Smooth muscle cell (in vitro differentiated cells): ENCODE measurements at regions not wholly inside any gene's neighbourhood (a gene's known extent, or its start where the extent isn't known, plus 50 kb on each side); places are given as distances from the start of the nearest gene placed in this dataset.

Source experiments
- DNase-seq: peaks from one replicate; lab custom pipeline; 2025; ENCODE audit not compliant: unreplicated experiment; lab: John Stamatoyannopoulos, UW
- H2AFZ ChIP-seq: fragments of 200-600 bp; sonication (generic); 2 replicates; pipeline ENCODE4 v1.6.0; 2016; ENCODE audit warnings: antibody characterized with exemption, low read depth, mild to moderate bottlenecking
- H3F3A ChIP-seq: fragments of 200-600 bp; sonication (generic); 2 replicates; pipeline ENCODE4 v1.6.0; 2017; ENCODE audit warnings: antibody characterized with exemption, low read depth
- H3K27ac ChIP-seq: fragments of 200-600 bp; sonication (generic); 2 replicates; pipeline ENCODE4 v1.5.1; 2016; ENCODE audit warnings: low read depth, mild to moderate bottlenecking
- H3K27me3 ChIP-seq: fragments of 200-600 bp; sonication (generic); 2 replicates; pipeline ENCODE4 v1.6.1; 2016; ENCODE audit warnings: low read depth, mild to moderate bottlenecking
- H3K36me3 ChIP-seq: fragments of 200-600 bp; sonication (generic); 2 replicates; pipeline ENCODE4 v1.5.1; 2016; ENCODE audit warnings: low read depth
- H3K4me1 ChIP-seq: fragments of 200-600 bp; sonication (generic); 2 replicates; pipeline ENCODE4 v1.5.1; 2016; ENCODE audit warnings: low read depth
- H3K4me2 ChIP-seq: fragments of 200-600 bp; sonication (generic); 2 replicates; pipeline ENCODE4 v1.6.0; 2016; ENCODE audit warnings: mild to moderate bottlenecking
- H3K4me3 ChIP-seq: fragments of 200-600 bp; sonication (generic); 2 replicates; pipeline ENCODE4 v1.5.1; 2016; ENCODE audit warnings: mild to moderate bottlenecking
- H3K79me2 ChIP-seq: fragments of 200-600 bp; sonication (generic); 2 replicates; pipeline ENCODE4 v1.6.0; 2016; ENCODE audit warnings: low read depth, mild to moderate bottlenecking
- H3K9ac ChIP-seq: fragments of 200-600 bp; sonication (generic); 2 replicates; pipeline ENCODE4 v1.6.0; 2016; ENCODE audit warnings: low read depth
- H3K9me3 ChIP-seq: fragments of 200-600 bp; sonication (generic); replicated peaks from 2 replicates; pipeline ENCODE4 v1.5.1; 2016; ENCODE audit warnings: low read depth
- H4K20me1 ChIP-seq: fragments of 200-600 bp; sonication (generic); 2 replicates; pipeline ENCODE4 v1.6.0; 2016; ENCODE audit warnings: low read depth
- WGBS: methylation state at CpG from one replicate; pipeline ENCODE4 v1.1.7; 2016; ENCODE audit warnings: low lambda C conversion rate; 5-methylcytosine and 5-hydroxymethylcytosine counted together
- TF ChIP-seq, protein P1 (sequence below): fragments of 200-600 bp; sonication (generic); IDR thresholded peaks from 2 replicates; pipeline ENCODE4 v1.5.1; 2017; ENCODE audit warnings: borderline replicate concordance, mild to moderate bottlenecking, antibody characterized with exemption; ENCODE audit not compliant: insufficient read depth, poor library complexity, severe bottlenecking

DNA sequence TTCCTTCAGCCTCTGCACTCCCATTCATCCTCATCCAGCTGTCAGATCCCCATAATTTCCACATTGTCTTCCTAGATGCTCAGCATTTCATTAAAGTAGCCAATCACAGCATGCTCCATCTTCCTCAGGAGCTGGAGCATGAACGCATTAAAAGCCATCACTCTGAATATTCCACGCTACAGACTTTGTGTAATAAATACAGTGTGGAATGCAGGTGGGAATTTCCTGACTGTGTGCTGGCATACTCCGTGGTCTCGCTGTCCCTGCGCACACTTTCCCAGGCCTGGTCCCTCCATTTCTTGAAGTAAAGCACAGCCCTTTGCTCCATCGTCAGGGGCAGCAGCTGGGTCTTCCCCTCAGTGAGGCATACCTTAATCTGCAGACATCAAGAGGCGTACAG lies 123.7 kb upstream of the NCK2 start:
- TF ChIP-seq, protein P1, sequence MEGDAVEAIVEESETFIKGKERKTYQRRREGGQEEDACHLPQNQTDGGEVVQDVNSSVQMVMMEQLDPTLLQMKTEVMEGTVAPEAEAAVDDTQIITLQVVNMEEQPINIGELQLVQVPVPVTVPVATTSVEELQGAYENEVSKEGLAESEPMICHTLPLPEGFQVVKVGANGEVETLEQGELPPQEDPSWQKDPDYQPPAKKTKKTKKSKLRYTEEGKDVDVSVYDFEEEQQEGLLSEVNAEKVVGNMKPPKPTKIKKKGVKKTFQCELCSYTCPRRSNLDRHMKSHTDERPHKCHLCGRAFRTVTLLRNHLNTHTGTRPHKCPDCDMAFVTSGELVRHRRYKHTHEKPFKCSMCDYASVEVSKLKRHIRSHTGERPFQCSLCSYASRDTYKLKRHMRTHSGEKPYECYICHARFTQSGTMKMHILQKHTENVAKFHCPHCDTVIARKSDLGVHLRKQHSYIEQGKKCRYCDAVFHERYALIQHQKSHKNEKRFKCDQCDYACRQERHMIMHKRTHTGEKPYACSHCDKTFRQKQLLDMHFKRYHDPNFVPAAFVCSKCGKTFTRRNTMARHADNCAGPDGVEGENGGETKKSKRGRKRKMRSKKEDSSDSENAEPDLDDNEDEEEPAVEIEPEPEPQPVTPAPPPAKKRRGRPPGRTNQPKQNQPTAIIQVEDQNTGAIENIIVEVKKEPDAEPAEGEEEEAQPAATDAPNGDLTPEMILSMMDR = no peak
- H3K9ac ChIP-seq = no peak overlapping the region

DNA sequence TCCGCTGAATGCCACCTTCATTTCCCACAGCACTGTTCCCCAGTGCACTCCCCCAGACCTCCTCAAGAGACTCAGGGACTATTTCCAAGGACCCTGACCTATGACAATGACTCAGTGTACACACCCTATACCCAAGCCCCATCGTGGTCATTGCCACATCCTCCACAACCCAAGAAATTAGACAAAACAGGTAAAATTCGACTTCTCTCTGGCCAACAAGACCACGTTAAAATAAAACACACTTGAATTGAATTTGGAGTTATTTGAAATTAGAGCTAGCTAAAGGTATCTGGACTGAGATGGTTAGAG lies 126.4 kb upstream of the NCK2 start:
- H2AFZ ChIP-seq = no peak overlapping the region
- no peaks in the 10 kb centered on the region for H4K20me1 ChIP-seq
- no peak overlapping the region for H3K27ac ChIP-seq
- H3K79me2 ChIP-seq = no peaks in the 10 kb centered on the region
- H3F3A ChIP-seq = no peaks in the 10 kb centered on the region
- no peak overlapping the region for H3K9ac ChIP-seq
- WGBS = 90% methylated on average over 4 of the region's 4 CpGs
- H3K9me3 ChIP-seq = no peaks in the 10 kb centered on the region
- no peak overlapping the region for H3K4me2 ChIP-seq
- H3K4me1 ChIP-seq = no peaks in the 10 kb centered on the region
- TF ChIP-seq, protein P1 = no peak
- H3K36me3 ChIP-seq = no peaks in the 10 kb centered on the region
- no peak overlapping the region for H3K4me3 ChIP-seq
- H3K27me3 ChIP-seq = peaks cover 8% of the 10 kb centered on the region
- DNase-seq = no peak

More for the DNA sequence above, 123.7 kb upstream of the NCK2 start:
- H3K9me3 ChIP-seq = no peaks in the 10 kb centered on the region
- no peaks in the 10 kb centered on the region for H3K36me3 ChIP-seq
- H4K20me1 ChIP-seq = no peaks in the 10 kb centered on the region
- no peaks in the 10 kb centered on the region for H3K79me2 ChIP-seq
- H3K27me3 ChIP-seq = peaks cover 8% of the 10 kb centered on the region
- WGBS = 88% methylated on average over 7 of the region's 7 CpGs
- no peaks in the 10 kb centered on the region for H3K4me1 ChIP-seq
- H3F3A ChIP-seq = no peaks in the 10 kb centered on the region
- no peak overlapping the region for H3K4me2 ChIP-seq
- DNase-seq = no peak
- H3K4me3 ChIP-seq = no peak overlapping the region
- no peak overlapping the region for H2AFZ ChIP-seq
- no peak overlapping the region for H3K27ac ChIP-seq

DNA sequence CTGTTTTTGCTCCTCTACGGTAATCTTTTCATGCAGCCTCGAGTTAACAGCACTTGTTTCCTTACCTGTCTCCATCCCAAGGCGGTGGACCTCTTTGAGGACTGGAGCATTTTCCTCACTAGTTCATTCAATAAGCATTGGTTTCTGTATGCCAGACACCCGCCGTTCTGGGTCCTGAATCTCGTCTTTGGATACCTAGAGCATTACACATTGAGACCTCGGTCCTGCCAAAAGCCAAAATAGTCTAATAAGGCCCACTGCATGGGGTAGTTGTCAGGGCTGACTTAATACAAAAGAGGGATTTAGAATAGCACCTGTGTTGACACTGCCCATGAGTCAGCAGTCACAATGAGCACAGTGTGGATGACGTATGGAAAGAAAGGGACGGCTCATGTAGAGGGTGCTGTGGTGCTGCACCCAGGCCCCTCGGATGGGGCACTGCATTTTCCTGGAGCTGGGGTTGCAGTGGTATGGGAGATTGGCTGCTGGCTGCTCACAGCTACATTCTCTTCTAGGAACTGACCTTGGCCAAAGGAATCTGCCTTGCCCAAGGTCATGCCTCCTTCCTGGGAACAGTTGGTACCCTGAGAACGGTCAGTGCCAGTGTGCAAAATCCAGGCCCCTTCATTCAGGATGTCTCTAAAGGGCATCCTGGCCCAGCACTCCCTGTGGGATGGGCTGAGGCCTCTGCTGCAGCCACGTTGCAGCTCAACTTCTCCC lies 126.9 kb upstream of the NCK2 start:
- H3K36me3 ChIP-seq = no peaks in the 10 kb centered on the region
- no peaks in the 10 kb centered on the region for H3K9me3 ChIP-seq
- H3F3A ChIP-seq = no peaks in the 10 kb centered on the region
- no peak overlapping the region for H3K4me3 ChIP-seq
- peaks cover 8% of the 10 kb centered on the region for H3K27me3 ChIP-seq
- no peak for DNase-seq
- 87% methylated on average over 12 of the region's 12 CpGs for WGBS
- H2AFZ ChIP-seq = no peak overlapping the region
- no peak overlapping the region for H3K27ac ChIP-seq
- H3K4me2 ChIP-seq = no peak overlapping the region
- H3K79me2 ChIP-seq = no peaks in the 10 kb centered on the region
- TF ChIP-seq, protein P1 = no peak
- no peak overlapping the region for H3K9ac ChIP-seq
- no peaks in the 10 kb centered on the region for H4K20me1 ChIP-seq
- no peaks in the 10 kb centered on the region for H3K4me1 ChIP-seq

DNA sequence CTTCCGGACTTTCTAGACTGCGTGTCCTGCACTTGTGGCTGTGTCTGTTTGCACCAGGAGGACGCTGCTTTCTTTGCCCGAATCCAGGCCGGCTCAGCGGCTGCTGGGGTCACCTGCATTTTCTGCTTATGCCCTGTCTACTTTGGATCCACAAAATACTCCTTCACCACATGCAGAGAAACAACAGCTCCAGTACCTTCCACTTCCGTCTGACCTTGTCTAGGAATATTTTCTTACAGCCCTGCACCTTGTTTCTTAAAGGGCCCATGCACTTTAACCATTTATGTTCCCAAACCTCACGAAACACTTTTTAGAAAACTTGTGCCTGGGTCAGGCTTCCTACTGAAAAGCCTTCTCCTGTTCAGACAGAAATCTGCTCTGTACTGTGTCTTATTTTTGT lies 129.4 kb upstream of the NCK2 start:
- no peak for DNase-seq
- Histone ChIP-seq H3K9ac (no peak overlapping the region), H3K9me3 (no peaks in the 10 kb centered on the region), H3K27ac (no peak overlapping the region), H3K79me2 (no peaks in the 10 kb centered on the region), H2AFZ (no peak overlapping the region), H3K36me3 (no peaks in the 10 kb centered on the region), H4K20me1 (no peaks in the 10 kb centered on the region), H3K4me1 (no peaks in the 10 kb centered on the region), H3K27me3 (no peaks in the 10 kb centered on the region), H3K4me3 (no peak overlapping the region), H3F3A (no peaks in the 10 kb centered on the region), H3K4me2 (no peak overlapping the region)
- TF ChIP-seq, protein P1 = no peak
- WGBS = 86% methylated on average over 8 of the region's 8 CpGs
